SK-N-SH treated with all-trans-retinoic acid at 6 μM for 48 hours (cell line): ENCODE measurements at regions not wholly inside any gene's neighbourhood (a gene's known extent, or its start where the extent isn't known, plus 50 kb on each side); places are given as distances from the start of the nearest gene placed in this dataset.
"Not testable (repeated sequence)": the region's sequence is repeated elsewhere in the genome, so short reads cannot be mapped to it uniquely, and the experiment has no call there.

Source experiments
- ATAC-seq: fragments of 200-7000 bp; cut with Tn5 transposase; 3 replicates; pipeline ENCODE4 v1.9.1; 2020; ENCODE audit warnings: mild to moderate bottlenecking, moderate library complexity
- ARNTL ChIP-seq: fragments of 450-650 bp; formaldehyde crosslinking; IDR thresholded peaks from 2 replicates; pipeline ENCODE4 v1.5.0; 2020; ENCODE audit warnings: low read depth, mild to moderate bottlenecking, moderate library complexity, borderline replicate concordance
- BACH2 ChIP-seq: fragments of 250-450 bp; sonication (Bioruptor Pico); IDR thresholded peaks from 2 replicates; pipeline ENCODE4 v1.9.0; 2021; ENCODE audit warnings: mild to moderate bottlenecking, borderline replicate concordance
- CREB5 ChIP-seq: fragments of 250-450 bp; sonication (Bioruptor Pico); IDR thresholded peaks from 2 replicates; pipeline ENCODE4 v1.5.1; 2020; ENCODE audit warnings: low read depth, mild to moderate bottlenecking, moderate library complexity
- CSDC2 ChIP-seq: fragments of 250-450 bp; sonication (Bioruptor Pico); IDR thresholded peaks from 2 replicates; pipeline ENCODE4 v1.5.0; 2020; ENCODE audit warnings: mild to moderate bottlenecking, moderate library complexity
- CSRNP3 ChIP-seq: fragments of 250-450 bp; sonication (Bioruptor Pico); IDR thresholded peaks from 2 replicates; pipeline ENCODE4 v1.5.1; 2021; ENCODE audit warnings: mild to moderate bottlenecking, moderate library complexity
- ESRRG ChIP-seq: fragments of 250-450 bp; sonication (Bioruptor Pico); IDR thresholded peaks from 2 replicates; pipeline ENCODE4 v1.6.1; 2021; ENCODE audit warnings: mild to moderate bottlenecking
- GLIS3 ChIP-seq: fragments of 250-450 bp; sonication (Bioruptor Pico); IDR thresholded peaks from 2 replicates; pipeline ENCODE4 v1.5.0; 2020; ENCODE audit warnings: mild to moderate bottlenecking, moderate library complexity
- ISL1 ChIP-seq: fragments of 250-450 bp; sonication (Bioruptor Pico); IDR thresholded peaks from 2 replicates; pipeline ENCODE4 v2.1.2; 2022; ENCODE audit warnings: mild to moderate bottlenecking, moderate library complexity
- OSR1 ChIP-seq: fragments of 250-450 bp; sonication (Bioruptor Pico); IDR thresholded peaks from 2 replicates; pipeline ENCODE4 v1.8.0; 2022; ENCODE audit warnings: moderate library complexity, mild to moderate bottlenecking, inconsistent platforms
- PPARA ChIP-seq: fragments of 250-450 bp; sonication (Bioruptor Pico); IDR thresholded peaks from 2 replicates; pipeline ENCODE4 v1.5.0; 2020; ENCODE audit warnings: mild to moderate bottlenecking, borderline replicate concordance
- RARB ChIP-seq: fragments of 250-450 bp; sonication (Bioruptor Pico); IDR thresholded peaks from 2 replicates; pipeline ENCODE4 v1.8.0; 2021; ENCODE audit warnings: mild to moderate bottlenecking, moderate library complexity
- TCF4 ChIP-seq: fragments of 250-450 bp; sonication (Bioruptor Pico); IDR thresholded peaks from 2 replicates; pipeline ENCODE4 v1.8.0; 2021; ENCODE audit warnings: mild to moderate bottlenecking, moderate library complexity, borderline replicate concordance
- TOX ChIP-seq: fragments of 250-450 bp; sonication (Bioruptor Pico); IDR thresholded peaks from 2 replicates; pipeline ENCODE4 v1.8.0; 2021; ENCODE audit warnings: mild to moderate bottlenecking, moderate library complexity, borderline replicate concordance
- TSHZ2 ChIP-seq: fragments of 250-450 bp; sonication (Bioruptor Pico); IDR thresholded peaks from 2 replicates; pipeline ENCODE4 v1.5.0; 2020; ENCODE audit warnings: mild to moderate bottlenecking, moderate library complexity
- ZC3H10 ChIP-seq: fragments of 250-450 bp; sonication (Bioruptor Pico); IDR thresholded peaks from 2 replicates; pipeline ENCODE4 v1.5.1; 2021; ENCODE audit warnings: mild to moderate bottlenecking, moderate library complexity
- ZFP3 ChIP-seq: fragments of 250-450 bp; sonication (Bioruptor Pico); IDR thresholded peaks from 2 replicates; pipeline ENCODE4 v1.5.0; 2020; ENCODE audit warnings: mild to moderate bottlenecking, moderate library complexity
- ZNF565 ChIP-seq: fragments of 450-650 bp; formaldehyde crosslinking; conservative IDR thresholded peaks from 2 replicates; pipeline ENCODE4 v1.5.0; 2020; ENCODE audit warnings: low read depth, mild to moderate bottlenecking, moderate library complexity
- ZNF70 ChIP-seq: fragments of 450-650 bp; formaldehyde crosslinking; IDR thresholded peaks from 2 replicates; pipeline ENCODE4 v1.5.0; 2020; ENCODE audit warnings: mild to moderate bottlenecking, moderate library complexity
- ZNF8 ChIP-seq: fragments of 450-650 bp; formaldehyde crosslinking; IDR thresholded peaks from 2 replicates; pipeline ENCODE4 v1.5.0; 2020; ENCODE audit warnings: mild to moderate bottlenecking, moderate library complexity
- TF ChIP-seq, protein P1 (sequence below): fragments of 250-450 bp; sonication (Bioruptor Pico); IDR thresholded peaks from 2 replicates; pipeline ENCODE4 v1.8.0; 2021; ENCODE audit warnings: low read depth, mild to moderate bottlenecking, moderate library complexity, borderline replicate concordance

DNA sequence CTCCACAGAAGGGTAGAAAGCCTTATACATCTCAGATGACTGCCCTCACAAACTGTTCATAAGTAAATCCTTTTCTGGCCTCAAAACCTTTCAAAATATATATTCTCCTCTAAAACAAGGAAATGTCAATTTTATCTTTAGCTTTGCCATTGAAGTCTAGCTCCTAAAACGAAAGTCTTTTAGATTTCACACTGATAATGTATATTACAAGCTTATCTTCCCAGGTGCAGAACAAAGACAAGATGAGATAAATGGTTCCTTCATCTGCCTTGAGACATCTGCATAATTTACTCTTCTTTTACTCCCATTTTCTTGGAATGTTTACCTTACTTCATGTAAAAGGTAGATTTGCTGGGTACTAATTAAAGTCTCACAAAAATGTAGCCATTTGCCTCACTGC, 257.1 kb downstream of the SYT10 start:
- no peak for TF ChIP-seq OSR1 (CRISPR knock-in tag)
- no peak for TF ChIP-seq TCF4 (CRISPR knock-in tag)
- TF ChIP-seq GLIS3 = no peak
- TF ChIP-seq RARB (CRISPR knock-in tag) = no peak
- no peak for ATAC-seq

DNA sequence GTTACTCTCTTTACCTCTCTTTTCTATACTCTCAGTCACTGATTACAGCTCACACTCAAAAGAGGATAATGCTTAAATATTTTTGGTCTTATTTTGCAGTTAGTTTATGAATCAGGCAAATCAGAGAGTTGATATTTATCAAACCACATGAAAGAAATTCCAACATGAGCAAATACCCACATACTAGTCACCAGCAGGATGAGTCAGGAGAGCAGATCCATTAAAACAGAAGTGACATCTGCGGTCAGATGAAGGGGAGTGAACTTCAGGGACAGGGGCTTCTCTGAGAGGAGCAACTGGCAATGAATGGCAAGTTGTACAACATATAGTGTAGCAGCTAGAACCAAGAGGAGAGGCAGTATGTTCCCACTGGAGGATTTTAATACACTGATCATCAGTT, 258.7 kb downstream of the SYT10 start:
- TF ChIP-seq ZC3H10 (CRISPR knock-in tag) = no peak
- no peak for ATAC-seq

- not testable (repeated sequence) for ATAC-seq
Observed at GRCh38 chr12:33166260-33166659, 269.7 kb upstream of the PKP2 start.

- TF ChIP-seq OSR1 (CRISPR knock-in tag) = no peak
- TF ChIP-seq TSHZ2 (CRISPR knock-in tag) = no peak
- TF ChIP-seq ZNF8 (CRISPR knock-in tag) = no peak
- TF ChIP-seq ZNF565 = no peak
- TF ChIP-seq ZC3H10 (CRISPR knock-in tag) = no peak
- no peak for TF ChIP-seq BACH2
- TF ChIP-seq RARB (CRISPR knock-in tag) = no peak
- TF ChIP-seq CSDC2 (CRISPR knock-in tag) = no peak
- TF ChIP-seq ZFP3 (CRISPR knock-in tag) = no peak
- TF ChIP-seq TOX (CRISPR knock-in tag) = no peak
- no peak for ATAC-seq
Observed at GRCh38 chr12:33156042-33156441, 259.5 kb upstream of the PKP2 start.

GRCh38 chr12:33147292-33147691, 250.7 kb upstream of the PKP2 start:
- not testable (repeated sequence) for ATAC-seq

DNA sequence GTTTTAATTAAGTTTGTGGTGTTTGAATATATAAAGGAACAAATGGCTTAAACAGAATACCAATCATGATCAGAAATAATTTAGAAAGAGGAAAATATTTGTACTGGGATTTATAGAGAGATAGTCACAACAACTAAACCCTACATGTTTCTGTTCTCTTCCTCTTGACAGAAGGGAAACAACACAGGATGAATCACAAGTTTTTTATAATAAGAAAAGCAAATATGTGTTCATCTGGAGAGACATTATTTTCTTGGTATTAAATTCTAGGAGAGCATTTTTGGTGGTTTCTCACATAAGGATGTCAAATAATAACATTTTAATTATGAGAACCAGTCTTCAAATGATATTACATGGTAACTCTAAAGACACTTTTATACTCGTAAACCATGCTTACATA, 232.9 kb upstream of the PKP2 start:
- no peak for ATAC-seq
- TF ChIP-seq TCF4 (CRISPR knock-in tag) = no peak
- no peak for TF ChIP-seq ARNTL (CRISPR knock-in tag)
- TF ChIP-seq TSHZ2 (CRISPR knock-in tag) = no peak
- TF ChIP-seq CSRNP3 = no peak
- no peak for TF ChIP-seq BACH2
- TF ChIP-seq CSDC2 (CRISPR knock-in tag) = no peak
- no peak for TF ChIP-seq ESRRG (CRISPR knock-in tag)
- TF ChIP-seq CREB5 (CRISPR knock-in tag) = no peak
- no peak for TF ChIP-seq TOX (CRISPR knock-in tag)
- TF ChIP-seq RARB (CRISPR knock-in tag) = no peak
- TF ChIP-seq, protein P1, sequence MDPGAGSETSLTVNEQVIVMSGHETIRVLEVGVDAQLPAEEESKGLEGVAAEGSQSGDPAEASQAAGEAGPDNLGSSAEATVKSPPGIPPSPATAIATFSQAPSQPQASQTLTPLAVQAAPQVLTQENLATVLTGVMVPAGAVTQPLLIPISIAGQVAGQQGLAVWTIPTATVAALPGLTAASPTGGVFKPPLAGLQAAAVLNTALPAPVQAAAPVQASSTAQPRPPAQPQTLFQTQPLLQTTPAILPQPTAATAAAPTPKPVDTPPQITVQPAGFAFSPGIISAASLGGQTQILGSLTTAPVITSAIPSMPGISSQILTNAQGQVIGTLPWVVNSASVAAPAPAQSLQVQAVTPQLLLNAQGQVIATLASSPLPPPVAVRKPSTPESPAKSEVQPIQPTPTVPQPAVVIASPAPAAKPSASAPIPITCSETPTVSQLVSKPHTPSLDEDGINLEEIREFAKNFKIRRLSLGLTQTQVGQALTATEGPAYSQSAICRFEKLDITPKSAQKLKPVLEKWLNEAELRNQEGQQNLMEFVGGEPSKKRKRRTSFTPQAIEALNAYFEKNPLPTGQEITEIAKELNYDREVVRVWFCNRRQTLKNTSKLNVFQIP (CRISPR knock-in tag) = no peak
- no peak for TF ChIP-seq ZNF565
- no peak for TF ChIP-seq OSR1 (CRISPR knock-in tag)
- no peak for TF ChIP-seq ZNF70 (CRISPR knock-in tag)
- no peak for TF ChIP-seq PPARA (CRISPR knock-in tag)
- TF ChIP-seq ISL1 (CRISPR knock-in tag) = no peak
